HL-60/S4 treated with phorbol 12-myristate 13-acetate at 8.2 ng/mL for 4 days and 3 days (cell line): ENCODE measurements at regions not wholly inside any gene's neighbourhood (a gene's known extent, or its start where the extent isn't known, plus 50 kb on each side); places are given as distances from the start of the nearest gene placed in this dataset.

ENCODE experiments used
- in situ Hi-C: fragments of 300-500 bp; cut with MboI; formaldehyde crosslinking; loops from 2 replicates; pipeline ENCODE4 v1.15.0; 2022; ENCODE audit warnings: low sequenced_read_pairs

- in situ Hi-C loops = loop anchor here (25.0 kb wide), 1 partner anchor 325 kb away; no protein-coding TSS in a partner anchor
Measured at GRCh38 chr2:203812294-203813221, 55.0 kb upstream of the CTLA4 start.

- in situ Hi-C loops = loop anchor here (25.0 kb wide), 1 partner anchor 326 kb away; no protein-coding TSS in a partner anchor
Measured at GRCh38 chr2:203813684-203814083, 53.9 kb upstream of the CTLA4 start.

GRCh38 chr2:203814661-203815540 is 52.7 kb upstream of the CTLA4 start:
- in situ Hi-C loops = loop anchor here (25.0 kb wide), 1 partner anchor 328 kb away; no protein-coding TSS in a partner anchor

GRCh38 chr2:203815541-203815898 is 52.1 kb upstream of the CTLA4 start:
- in situ Hi-C loops = loop anchor here (25.0 kb wide), 1 partner anchor 328 kb away; no protein-coding TSS in a partner anchor

GRCh38 chr2:203817147-203817546 is 50.4 kb upstream of the CTLA4 start:
- in situ Hi-C loops = loop anchor here (25.0 kb wide), 1 partner anchor 330 kb away; no protein-coding TSS in a partner anchor
